Stimulated activated naive CD8-positive, alpha-beta T cell treated with anti-CD3 and anti-CD28 coated beads, Interleukin-15, Interleukin-2, amounts not matched to agents 100 U/mL and 50 U/mL, for 24 hours (primary cell): ENCODE measurements at regions not wholly inside any gene's neighbourhood (a gene's known extent, or its start where the extent isn't known, plus 50 kb on each side); places are given as distances from the start of the nearest gene placed in this dataset.

ENCODE experiments used
- ATAC-seq: fragments of 150-1000 bp; cut with Tn5 transposase; one replicate; pipeline ENCODE4 v1.10.0; 2021
- DNase-seq: peaks from one replicate; pipeline ENCODE4 v3.0.0; 2021

- ATAC-seq = no peak
- no peak for DNase-seq
Measured at GRCh38 chr2:78592491-78592890, 433.0 kb upstream of the REG3G start.

GRCh38 chr2:78601113-78601512 lies 424.4 kb upstream of the REG3G start:
- ATAC-seq (no peak), DNase-seq (no peak)

GRCh38 chr2:78602862-78603261 lies 422.6 kb upstream of the REG3G start:
- DNase-seq (no peak), ATAC-seq (no peak)

- ATAC-seq (no peak), DNase-seq (no peak)
Measured at GRCh38 chr2:78606895-78607294, 418.6 kb upstream of the REG3G start.

GRCh38 chr2:78614726-78615125 lies 410.8 kb upstream of the REG3G start:
- no peak for DNase-seq
- no peak for ATAC-seq

GRCh38 chr2:78615956-78616355 lies 409.5 kb upstream of the REG3G start:
- DNase-seq (no peak), ATAC-seq (no peak)

- ATAC-seq = no peak
- no peak for DNase-seq
Measured at GRCh38 chr2:78634425-78634824, 391.1 kb upstream of the REG3G start.

- no peak for DNase-seq
Measured at GRCh38 chr2:78644854-78645253, 380.6 kb upstream of the REG3G start.

GRCh38 chr2:78646533-78647364 lies 378.8 kb upstream of the REG3G start:
- DNase-seq = no peak
- no peak for ATAC-seq

More at GRCh38 chr2:78644854-78645253, 380.6 kb upstream of the REG3G start:
- no peak for ATAC-seq

GRCh38 chr2:78648558-78648957 lies 376.9 kb upstream of the REG3G start:
- DNase-seq = no peak
- no peak for ATAC-seq

GRCh38 chr2:78654941-78655340 lies 370.6 kb upstream of the REG3G start:
- no peak for ATAC-seq

GRCh38 chr2:78676921-78677696 lies 348.4 kb upstream of the REG3G start:
- no peak for ATAC-seq
- no peak for DNase-seq

More at GRCh38 chr2:78654941-78655340, 370.6 kb upstream of the REG3G start:
- DNase-seq = no peak

GRCh38 chr2:78677774-78678173 lies 347.7 kb upstream of the REG3G start:
- DNase-seq (no peak), ATAC-seq (no peak)

- ATAC-seq (no peak), DNase-seq (no peak)
Measured at GRCh38 chr2:78681386-78681785, 344.1 kb upstream of the REG3G start.

- DNase-seq (no peak), ATAC-seq (no peak)
Measured at GRCh38 chr2:78682781-78683180, 342.7 kb upstream of the REG3G start.

- no peak for ATAC-seq
Measured at GRCh38 chr2:78686625-78687153, 338.8 kb upstream of the REG3G start.

GRCh38 chr2:78699696-78700095 lies 325.8 kb upstream of the REG3G start:
- ATAC-seq = no peak
- no peak for DNase-seq

More at GRCh38 chr2:78686625-78687153, 338.8 kb upstream of the REG3G start:
- no peak for DNase-seq

- ATAC-seq = no peak
- DNase-seq = no peak
Measured at GRCh38 chr2:78701546-78701945, 324.0 kb upstream of the REG3G start.

GRCh38 chr2:78707776-78708386 lies 317.6 kb upstream of the REG3G start:
- ATAC-seq (no peak), DNase-seq (no peak)

- no peak for ATAC-seq
- DNase-seq = no peak
Measured at GRCh38 chr2:78710632-78711375, 314.7 kb upstream of the REG3G start.

GRCh38 chr2:78715293-78715692 lies 310.2 kb upstream of the REG3G start:
- DNase-seq (no peak), ATAC-seq (no peak)

GRCh38 chr2:78718024-78718423 lies 307.5 kb upstream of the REG3G start:
- no peak for DNase-seq
- no peak for ATAC-seq
